GM18909 (cell line): ENCODE measurements at regions not wholly inside any gene's neighbourhood (a gene's known extent, or its start where the extent isn't known, plus 50 kb on each side); places are given as distances from the start of the nearest gene placed in this dataset.
"Not testable (repeated sequence)": the region's sequence is repeated elsewhere in the genome, so short reads cannot be mapped to it uniquely, and the experiment has no call there.

Experiments
- ATAC-seq: cut with Tn5 transposase; IDR thresholded peaks from one replicate; pipeline ENCODE4 v1.9.1; 2021; ENCODE audit warnings: mild to moderate bottlenecking; ENCODE audit not compliant: unreplicated experiment, poor library complexity

DNA sequence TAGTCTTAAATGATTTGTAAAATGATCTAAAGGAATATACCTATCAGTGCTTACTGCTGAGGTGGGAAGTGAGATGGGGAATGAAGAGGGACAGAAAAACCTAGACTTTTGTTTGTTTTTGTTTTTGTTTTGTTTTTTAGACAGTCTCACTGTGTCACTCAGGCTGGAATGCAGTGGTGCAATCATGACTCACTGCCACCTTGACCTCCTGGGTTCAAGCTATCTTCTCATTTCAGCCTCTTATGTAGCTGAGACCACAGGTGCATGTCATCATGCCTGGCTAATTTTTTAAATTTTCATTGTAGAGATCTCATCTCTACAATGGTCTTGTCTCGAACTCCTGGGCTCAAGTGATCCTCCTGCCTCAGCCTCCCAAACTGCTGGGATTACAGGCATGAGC, 116.4 kb upstream of the SEM1 start:
- no peak for ATAC-seq

- no peak for ATAC-seq
These were observed 118.1 kb upstream of the SEM1 start for GRCh38 chr7:96827701-96828100.

DNA sequence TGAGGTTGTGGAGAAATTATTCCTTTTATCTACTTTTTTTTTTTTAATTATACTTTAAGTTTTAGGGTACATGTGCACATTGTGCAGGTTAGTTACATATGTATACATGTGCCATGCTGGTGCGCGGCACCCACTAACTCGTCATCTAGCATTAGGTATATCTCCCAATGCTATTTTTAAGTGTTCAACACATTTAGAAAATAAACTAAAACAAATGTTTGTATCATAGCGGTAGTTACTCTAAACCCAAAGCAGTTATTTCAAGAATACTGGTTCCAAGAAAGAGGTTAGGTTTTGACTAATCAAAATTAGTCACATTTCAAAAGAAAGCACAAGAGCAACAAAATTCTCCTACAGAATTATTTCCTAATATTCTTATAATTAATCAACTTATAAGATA, 119.5 kb upstream of the SEM1 start:
- not testable (repeated sequence) for ATAC-seq

DNA sequence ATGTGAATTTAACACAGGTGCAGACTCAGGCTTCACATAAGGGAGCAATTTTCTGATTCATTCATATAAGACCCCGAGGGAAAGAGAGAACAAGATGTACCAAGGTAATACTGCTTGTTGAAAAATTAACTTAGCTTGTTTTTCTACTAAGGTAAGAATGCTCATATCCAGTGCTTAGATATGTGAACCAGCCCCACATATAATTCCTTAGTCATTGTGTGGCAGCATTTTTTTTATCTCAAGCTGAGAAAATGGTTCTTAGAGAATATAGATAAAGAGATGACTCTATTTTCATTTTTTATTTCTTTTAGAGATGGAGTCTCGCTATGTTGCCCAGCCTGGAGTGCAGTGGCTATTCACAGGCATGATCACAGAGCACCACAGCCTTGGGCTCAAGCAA, 121.8 kb upstream of the SEM1 start:
- no peak for ATAC-seq

DNA sequence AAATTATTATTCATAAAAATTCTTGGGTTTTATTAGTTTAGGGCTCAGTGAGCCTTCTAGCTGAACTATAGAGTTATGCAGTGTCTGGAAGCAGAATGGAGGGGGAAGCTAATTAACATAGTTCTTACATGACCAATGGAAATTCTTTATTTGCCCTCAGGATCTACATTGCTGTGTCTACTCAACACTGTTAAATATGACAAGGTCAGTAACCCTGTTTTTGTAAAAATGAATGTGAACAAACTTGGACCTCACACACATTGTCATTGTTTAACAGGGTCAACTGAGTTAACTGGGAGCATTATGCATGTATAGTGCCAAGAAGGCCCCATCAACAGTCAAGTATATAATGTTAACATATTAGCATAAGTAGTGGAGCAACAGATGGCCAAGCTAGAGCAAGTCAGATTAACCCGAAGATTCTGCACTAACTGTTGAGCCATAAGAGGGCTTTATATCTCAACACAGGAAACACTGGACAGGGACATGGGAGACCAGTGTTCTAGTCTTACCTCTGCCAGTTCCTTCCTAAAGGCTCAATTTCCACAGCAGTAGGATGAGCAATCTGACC, 122.5 kb upstream of the SEM1 start:
- ATAC-seq: no peak

- ATAC-seq: no peak
These were observed 124.2 kb upstream of the SEM1 start for GRCh38 chr7:96833676-96834453.

- ATAC-seq: no peak
These were observed 126.8 kb upstream of the SEM1 start for GRCh38 chr7:96836456-96836855.

DNA sequence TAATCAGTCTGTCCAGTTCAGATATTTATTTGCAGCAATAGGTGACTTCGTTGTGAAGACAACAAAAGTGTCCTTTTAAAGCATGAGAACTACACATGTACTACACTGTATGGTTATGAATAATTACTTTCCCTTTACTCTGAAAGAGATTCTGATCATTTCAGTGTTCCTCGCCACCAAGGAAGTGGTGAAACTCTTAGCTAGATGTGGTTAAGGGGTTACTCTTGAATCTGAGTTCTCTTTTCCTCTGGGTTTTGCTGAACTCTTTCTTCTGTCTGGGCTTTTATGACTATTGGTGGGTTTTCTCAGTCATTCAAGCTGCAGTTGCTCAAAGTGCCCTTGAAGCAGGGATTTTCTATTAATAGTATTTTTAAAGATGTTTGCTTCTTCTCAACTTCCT, 127.9 kb upstream of the SEM1 start:
- peak; percentile 99 for ATAC-seq

GRCh38 chr7:96838481-96838880, 128.8 kb upstream of the SEM1 start:
- ATAC-seq: no peak

GRCh38 chr7:96855139-96855538, 145.5 kb upstream of the SEM1 start:
- ATAC-seq: no peak

DNA sequence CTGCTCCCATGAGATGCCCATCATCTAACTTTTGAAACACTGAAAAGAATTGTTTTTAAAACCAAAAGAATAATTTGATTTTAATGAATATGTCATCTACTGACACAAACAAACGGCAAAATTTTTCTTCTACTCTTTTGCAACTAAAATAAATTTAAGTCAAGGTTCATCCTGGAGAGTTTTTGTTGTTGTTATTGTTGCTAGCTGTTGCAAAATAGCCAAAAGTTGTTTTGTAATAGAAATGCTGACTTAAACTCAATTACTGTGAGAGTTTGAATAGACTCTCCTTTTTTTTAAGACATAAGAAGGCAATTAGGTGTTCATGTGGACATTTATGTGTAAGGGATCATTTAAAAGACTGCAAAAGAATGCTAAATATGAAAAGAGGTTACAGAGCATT, 146.0 kb upstream of the SEM1 start:
- no peak for ATAC-seq

- ATAC-seq: no peak
These were observed 135.8 kb upstream of the DLX6 start for GRCh38 chr7:96869538-96869937.

- no peak for ATAC-seq
These were observed 135.2 kb upstream of the DLX6 start for GRCh38 chr7:96870185-96870584.

GRCh38 chr7:96870934-96871333, 134.4 kb upstream of the DLX6 start:
- ATAC-seq: no peak

DNA sequence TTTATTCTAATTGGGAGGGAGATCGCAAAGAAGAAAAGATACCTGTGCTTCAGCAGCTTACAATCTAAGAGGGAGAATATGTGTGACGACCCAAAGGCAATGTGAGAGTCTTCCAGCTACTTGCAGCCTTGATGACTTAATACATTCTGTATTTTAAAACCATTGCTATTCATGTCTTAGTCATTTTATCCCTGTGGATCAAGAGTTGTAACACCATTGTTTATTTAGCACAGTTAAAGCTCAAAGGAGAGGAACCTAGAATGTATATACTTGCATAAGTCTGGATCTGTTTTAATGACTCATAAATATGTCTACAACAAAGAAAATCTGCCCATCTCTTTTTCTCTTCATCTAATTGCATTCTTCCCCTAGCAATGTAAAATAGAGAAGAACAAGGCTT, 117.9 kb upstream of the DLX6 start:
- ATAC-seq: no peak

GRCh38 chr7:96899108-96899507, 106.2 kb upstream of the DLX6 start:
- no peak for ATAC-seq

GRCh38 chr7:96901822-96902445, 103.4 kb upstream of the DLX6 start:
- ATAC-seq: no peak

GRCh38 chr7:96903906-96904305, 101.4 kb upstream of the DLX6 start:
- ATAC-seq: no peak

- no peak for ATAC-seq
These were observed 94.9 kb upstream of the DLX6 start for GRCh38 chr7:96910486-96910885.

DNA sequence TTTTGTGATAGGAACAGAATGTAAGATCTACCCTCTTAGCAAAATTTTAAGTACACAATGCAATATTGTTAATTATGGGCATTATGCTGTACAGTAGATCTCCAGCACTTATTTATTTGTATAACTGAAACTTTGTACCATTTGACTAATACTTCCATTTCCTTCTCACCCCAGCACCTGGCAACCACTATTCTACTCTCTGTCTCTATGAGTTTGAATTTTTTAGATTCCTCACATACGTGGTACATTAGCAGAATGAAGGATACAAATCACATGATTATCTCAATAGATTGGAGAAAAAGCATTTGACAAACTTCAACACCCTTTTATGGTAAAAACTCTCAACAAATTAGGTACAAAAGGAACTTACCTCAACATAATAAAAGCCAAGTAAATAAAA, 90.3 kb upstream of the DLX6 start:
- no peak for ATAC-seq

GRCh38 chr7:96920064-96920463, 85.3 kb upstream of the DLX6 start:
- no peak for ATAC-seq

GRCh38 chr7:96920713-96921112, 84.6 kb upstream of the DLX6 start:
- ATAC-seq: no peak
